ENCODE measurements at regions not wholly inside any gene's neighbourhood (a gene's known extent, or its start where the extent isn't known, plus 50 kb on each side); places are given as distances from the start of the nearest gene placed in this dataset.

DNA sequence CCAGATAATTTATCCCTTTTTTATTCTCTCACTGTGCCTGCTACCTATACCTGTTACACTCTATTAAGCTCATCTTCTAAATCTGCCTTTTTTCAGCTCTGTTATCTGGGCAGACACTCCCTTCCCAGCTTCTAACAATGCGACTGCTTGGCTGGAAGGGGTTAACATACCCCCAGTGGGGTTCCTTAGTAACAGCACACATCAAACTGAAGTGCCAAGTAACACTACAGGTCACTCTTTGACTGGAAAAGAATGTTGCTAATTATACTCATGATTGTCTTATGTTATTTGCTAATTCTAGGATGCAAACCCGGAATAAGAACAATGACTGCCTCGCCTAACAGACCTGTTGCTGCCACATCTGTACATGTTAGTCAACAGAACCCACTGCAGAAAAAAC lies 203.5 kb downstream of the EPM2A start:
- no peak for DNase-seq
- no peaks in the 10 kb centered on the region for H3F3A ChIP-seq (ENCODE audit: insufficient read depth, low read length)
- no peak overlapping the region for H3K27ac ChIP-seq (ENCODE audit: low read length)
- H4K20me1 ChIP-seq (ENCODE audit: insufficient read depth, low read length), result no peaks in the 10 kb centered on the region
- H3K36me3 ChIP-seq (replicated peaks; ENCODE audit: insufficient read depth, low read length), result no peaks in the 10 kb centered on the region
- no peaks in the 10 kb centered on the region for H3K9me3 ChIP-seq (replicated peaks; ENCODE audit: insufficient read depth, low read length)
- no peak overlapping the region for H3K9ac ChIP-seq (ENCODE audit: low read length)
- no peaks in the 10 kb centered on the region for H3K9me2 ChIP-seq (replicated peaks; ENCODE audit: insufficient read depth, low read length)
- H3K27me3 ChIP-seq (replicated peaks; ENCODE audit: insufficient read depth, low read length), result no peaks in the 10 kb centered on the region
- H3K4me2 ChIP-seq (ENCODE audit: low read depth, low read length), result no peak overlapping the region
- H3K79me2 ChIP-seq (ENCODE audit: low read length), result no peaks in the 10 kb centered on the region
- no peak overlapping the region for H2AFZ ChIP-seq (ENCODE audit: low read length)
- no peak overlapping the region for H3K4me3 ChIP-seq (ENCODE audit: low read length)
- TF ChIP-seq EZH2 (optimal IDR thresholded peaks at IDR 0.05; ENCODE audit: low read depth, low read length) (no peak), EZH2phosphoT487 (IDR thresholded peaks at IDR 0.05; ENCODE audit: low read length) (no peak)
- TF ChIP-seq, protein P1, sequence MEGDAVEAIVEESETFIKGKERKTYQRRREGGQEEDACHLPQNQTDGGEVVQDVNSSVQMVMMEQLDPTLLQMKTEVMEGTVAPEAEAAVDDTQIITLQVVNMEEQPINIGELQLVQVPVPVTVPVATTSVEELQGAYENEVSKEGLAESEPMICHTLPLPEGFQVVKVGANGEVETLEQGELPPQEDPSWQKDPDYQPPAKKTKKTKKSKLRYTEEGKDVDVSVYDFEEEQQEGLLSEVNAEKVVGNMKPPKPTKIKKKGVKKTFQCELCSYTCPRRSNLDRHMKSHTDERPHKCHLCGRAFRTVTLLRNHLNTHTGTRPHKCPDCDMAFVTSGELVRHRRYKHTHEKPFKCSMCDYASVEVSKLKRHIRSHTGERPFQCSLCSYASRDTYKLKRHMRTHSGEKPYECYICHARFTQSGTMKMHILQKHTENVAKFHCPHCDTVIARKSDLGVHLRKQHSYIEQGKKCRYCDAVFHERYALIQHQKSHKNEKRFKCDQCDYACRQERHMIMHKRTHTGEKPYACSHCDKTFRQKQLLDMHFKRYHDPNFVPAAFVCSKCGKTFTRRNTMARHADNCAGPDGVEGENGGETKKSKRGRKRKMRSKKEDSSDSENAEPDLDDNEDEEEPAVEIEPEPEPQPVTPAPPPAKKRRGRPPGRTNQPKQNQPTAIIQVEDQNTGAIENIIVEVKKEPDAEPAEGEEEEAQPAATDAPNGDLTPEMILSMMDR (IDR thresholded peaks at IDR 0.05; ENCODE audit: low read length), result no peak
- no peaks in the 10 kb centered on the region for H3K4me1 ChIP-seq (ENCODE audit: low read length)

- Histone ChIP-seq H2AFZ (ENCODE audit: low read length) (no peak overlapping the region), H3K4me2 (ENCODE audit: low read depth, low read length) (no peak overlapping the region), H3K27ac (ENCODE audit: low read length) (no peak overlapping the region), H3K36me3 (replicated peaks; ENCODE audit: insufficient read depth, low read length) (no peaks in the 10 kb centered on the region), H3K27me3 (replicated peaks; ENCODE audit: insufficient read depth, low read length) (no peaks in the 10 kb centered on the region), H3F3A (ENCODE audit: insufficient read depth, low read length) (no peaks in the 10 kb centered on the region), H3K9ac (ENCODE audit: low read length) (no peak overlapping the region), H4K20me1 (ENCODE audit: insufficient read depth, low read length) (no peaks in the 10 kb centered on the region), H3K9me3 (replicated peaks; ENCODE audit: insufficient read depth, low read length) (no peaks in the 10 kb centered on the region), H3K4me1 (ENCODE audit: low read length) (no peaks in the 10 kb centered on the region), H3K79me2 (ENCODE audit: low read length) (no peaks in the 10 kb centered on the region), H3K4me3 (ENCODE audit: low read length) (no peak overlapping the region), H3K9me2 (replicated peaks; ENCODE audit: insufficient read depth, low read length) (no peaks in the 10 kb centered on the region)
- TF ChIP-seq, protein P1 (IDR thresholded peaks at IDR 0.05; ENCODE audit: low read length), result no peak
- TF ChIP-seq EZH2phosphoT487 (IDR thresholded peaks at IDR 0.05; ENCODE audit: low read length), result no peak
- no peak for DNase-seq
Measured at GRCh38 chr6:145532361-145532760, 203.0 kb downstream of the EPM2A start.

DNA sequence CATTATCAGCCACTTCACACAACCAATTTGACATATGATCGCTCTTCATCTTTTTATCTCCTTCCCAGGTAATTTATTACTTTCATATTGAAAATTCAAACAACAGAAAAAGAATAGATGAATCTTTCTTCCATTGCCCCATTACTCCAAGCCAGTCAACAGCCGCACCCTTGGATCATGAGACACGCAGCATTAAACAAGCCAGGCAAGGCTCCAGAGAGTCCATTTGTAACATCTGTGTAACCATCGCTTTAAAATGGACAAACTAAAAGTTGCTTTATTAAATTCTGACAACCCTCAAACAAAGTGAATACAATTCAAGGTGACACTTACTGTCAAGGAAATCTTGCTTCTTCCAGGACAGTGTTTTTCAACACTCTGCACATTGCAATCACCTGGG lies 200.3 kb downstream of the EPM2A start:
- no peaks in the 10 kb centered on the region for H3K27me3 ChIP-seq (replicated peaks; ENCODE audit: insufficient read depth, low read length)
- H3K4me3 ChIP-seq (ENCODE audit: low read length), result no peak overlapping the region
- no peaks in the 10 kb centered on the region for H4K20me1 ChIP-seq (ENCODE audit: insufficient read depth, low read length)
- no peaks in the 10 kb centered on the region for H3K36me3 ChIP-seq (replicated peaks; ENCODE audit: insufficient read depth, low read length)
- H3K9me2 ChIP-seq (replicated peaks; ENCODE audit: insufficient read depth, low read length), result no peaks in the 10 kb centered on the region
- no peak overlapping the region for H3K4me2 ChIP-seq (ENCODE audit: low read depth, low read length)
- H3K9me3 ChIP-seq (replicated peaks; ENCODE audit: insufficient read depth, low read length), result no peaks in the 10 kb centered on the region
- no peak overlapping the region for H2AFZ ChIP-seq (ENCODE audit: low read length)
- no peaks in the 10 kb centered on the region for H3K79me2 ChIP-seq (ENCODE audit: low read length)
- no peaks in the 10 kb centered on the region for H3K4me1 ChIP-seq (ENCODE audit: low read length)
- DNase-seq, result no peak
- H3F3A ChIP-seq (ENCODE audit: insufficient read depth, low read length), result no peaks in the 10 kb centered on the region
- TF ChIP-seq, protein P1 (IDR thresholded peaks at IDR 0.05; ENCODE audit: low read length), result no peak
- no peak for TF ChIP-seq EZH2 (optimal IDR thresholded peaks at IDR 0.05; ENCODE audit: low read depth, low read length)
- no peak for TF ChIP-seq EZH2phosphoT487 (IDR thresholded peaks at IDR 0.05; ENCODE audit: low read length)
- no peak overlapping the region for H3K9ac ChIP-seq (ENCODE audit: low read length)
- no peak overlapping the region for H3K27ac ChIP-seq (ENCODE audit: low read length)
